B cell (primary cell): ENCODE measurements at regions not wholly inside any gene's neighbourhood (a gene's known extent, or its start where the extent isn't known, plus 50 kb on each side); places are given as distances from the start of the nearest gene placed in this dataset.

Experiments used
- ATAC-seq: fragments of 200-7000 bp; cut with Tn5 transposase; one replicate; pipeline ENCODE4 v1.10.0; 2021; ENCODE audit warnings: low read depth, mild to moderate bottlenecking, moderate number of reproducible peaks, moderate library complexity
- CTCF ChIA-PET: fragments of 350-600 bp; sonication (Branson Sonifier 250); formaldehyde crosslinking; loops from one replicate; lab custom pipeline; 2021; ENCODE audit warnings: antibody characterized with exemption, inconsistent platforms; lab: Charles Lee
- POLR2A ChIA-PET: fragments of 350-600 bp; sonication (Branson Sonifier 250); formaldehyde crosslinking; loops from one replicate; lab custom pipeline; 2021; ENCODE audit warnings: antibody characterized with exemption; lab: Charles Lee
- DNase-seq: peaks from one replicate; pipeline ENCODE4 v3.0.0; 2013
- H2AFZ ChIP-seq: 2 replicates; pipeline ENCODE4 v1.6.1; 2012; ENCODE audit warnings: mild to moderate bottlenecking, low read depth, low read length; ENCODE audit not compliant: insufficient read depth, poor library complexity, severe bottlenecking
- H3K27ac ChIP-seq, 2 donors: 1 replicate in 1 of 2; 2 replicates in 1 of 2; pipeline ENCODE4 v1.5.1; 2012 to 2013; ENCODE audit warnings: low read length in 2 of 2, mild to moderate bottlenecking in 2 of 2, moderate library complexity in 1 of 2
- H3K27me3 ChIP-seq, 4 experiments: fragments of 200-600 bp in 1 of 4; sonication (generic) in 1 of 4; replicated peaks in 1 of 4; 1 replicate in 2 of 4; 2 replicates in 2 of 4; pipeline versions ENCODE4 v1.6.1 to v1.7.0; 2013 to 2016; ENCODE audit warnings: low read length in 3 of 4, mild to moderate bottlenecking in 2 of 4, mixed read lengths in 1 of 4, moderate library complexity in 1 of 4; ENCODE audit not compliant: insufficient read depth in 4 of 4, control insufficient read depth in 3 of 4; ENCODE audit errors: control extremely low read depth in 1 of 4
- H3K36me3 ChIP-seq, 2 experiments: replicated peaks in 1 of 2; 1 replicate in 1 of 2; 2 replicates in 1 of 2; pipeline versions ENCODE4 v1.6.1 to v1.7.1; 2013; ENCODE audit warnings: low read length in 1 of 2; ENCODE audit not compliant: insufficient read depth in 2 of 2, control insufficient read depth in 1 of 2; ENCODE audit errors: control extremely low read depth in 1 of 2, extremely low read depth in 1 of 2
- H3K4me1 ChIP-seq, 2 donors: fragments of 200-600 bp in 1 of 2; sonication (generic) in 1 of 2; 1 replicate in 1 of 2; 2 replicates in 1 of 2; pipeline versions ENCODE4 v1.5.1 to v1.6.1; 2013 to 2017; ENCODE audit warnings: low read length in 2 of 2; ENCODE audit not compliant: control insufficient read depth in 2 of 2, insufficient read depth in 2 of 2
- H3K4me2 ChIP-seq: replicated peaks from 2 replicates; pipeline ENCODE3; 2012; ENCODE audit warnings: mild to moderate bottlenecking, low read depth, low read length; ENCODE audit not compliant: poor library complexity, severe bottlenecking
- H3K4me3 ChIP-seq, 5 experiments: fragments of 200-600 bp in 1 of 5; sonication (generic) in 1 of 5; 1 replicate in 3 of 5; 2 replicates in 2 of 5; pipeline versions ENCODE4 v1.5.1 to v1.7.0; 2011 to 2016; ENCODE audit warnings: low read length in 4 of 5, mild to moderate bottlenecking in 4 of 5, low read depth in 2 of 5, control low read depth in 1 of 5, moderate library complexity in 1 of 5; ENCODE audit not compliant: insufficient read depth in 1 of 5; ENCODE audit errors: control extremely low read depth in 1 of 5, extremely low read depth in 1 of 5
- H3K79me2 ChIP-seq: fragments of 200-600 bp; sonication (generic); one replicate; pipeline ENCODE4 v1.6.0; 2016; ENCODE audit warnings: low read length; ENCODE audit not compliant: control insufficient read depth, insufficient read depth
- H3K9ac ChIP-seq: fragments of 200-600 bp; sonication (generic); 2 replicates; pipeline ENCODE4 v1.6.1; 2017; ENCODE audit warnings: mild to moderate bottlenecking, low read length, moderate library complexity
- H3K9me3 ChIP-seq, 3 donors: one replicate each; pipeline versions ENCODE4 v1.6.1 to v1.7.1; 2013; ENCODE audit warnings: low read length in 2 of 3; ENCODE audit not compliant: control insufficient read depth in 2 of 3, insufficient read depth in 1 of 3; ENCODE audit errors: control extremely low read depth in 1 of 3
- H4K20me1 ChIP-seq: 2 replicates; pipeline ENCODE4 v1.6.0; 2012; ENCODE audit warnings: mild to moderate bottlenecking, low read length; ENCODE audit not compliant: insufficient read depth, control insufficient read depth, poor library complexity, severe bottlenecking
- H3K27ac Mint-ChIP-seq: one replicate; pipeline ENCODE4 v1.8.0; 2021; ENCODE audit warnings: mixed read lengths
- H3K27me3 Mint-ChIP-seq: one replicate; pipeline ENCODE4 v1.8.0; 2021; ENCODE audit warnings: mixed read lengths
- H3K4me1 Mint-ChIP-seq: one replicate; pipeline ENCODE4 v1.8.0; 2021; ENCODE audit warnings: mixed read lengths
- H3K4me3 Mint-ChIP-seq: one replicate; pipeline ENCODE4 v1.8.0; 2021; ENCODE audit warnings: mixed read lengths
- H3K9me3 Mint-ChIP-seq: one replicate; pipeline ENCODE4 v1.8.0; 2022; ENCODE audit warnings: mixed read lengths; ENCODE audit not compliant: insufficient read depth
- EZH2 ChIP-seq: IDR thresholded peaks from 2 replicates; pipeline ENCODE4 v1.6.1; 2012; ENCODE audit warnings: borderline replicate concordance, low read depth, mild to moderate bottlenecking, moderate library complexity, low read length; ENCODE audit not compliant: insufficient read depth, poor library complexity, severe bottlenecking
- WGBS: methylation state at CpG from one replicate; pipeline ENCODE4 v1.1.5; 2013; ENCODE audit warnings: missing lambda C conversion rate; ENCODE audit not compliant: insufficient coverage; 5-methylcytosine and 5-hydroxymethylcytosine counted together
- intact Hi-C: fragments of 100-400 bp; cut with micrococcal nuclease; formaldehyde crosslinking; loops from one replicate; pipeline ENCODE4 v1.10.0; 2022
- TF ChIP-seq, protein P1 (sequence below): fragments of 200-600 bp; IDR thresholded peaks from one replicate; pipeline ENCODE4 v1.8.0; 2022; ENCODE audit warnings: antibody characterized with exemption, mild to moderate bottlenecking

DNA sequence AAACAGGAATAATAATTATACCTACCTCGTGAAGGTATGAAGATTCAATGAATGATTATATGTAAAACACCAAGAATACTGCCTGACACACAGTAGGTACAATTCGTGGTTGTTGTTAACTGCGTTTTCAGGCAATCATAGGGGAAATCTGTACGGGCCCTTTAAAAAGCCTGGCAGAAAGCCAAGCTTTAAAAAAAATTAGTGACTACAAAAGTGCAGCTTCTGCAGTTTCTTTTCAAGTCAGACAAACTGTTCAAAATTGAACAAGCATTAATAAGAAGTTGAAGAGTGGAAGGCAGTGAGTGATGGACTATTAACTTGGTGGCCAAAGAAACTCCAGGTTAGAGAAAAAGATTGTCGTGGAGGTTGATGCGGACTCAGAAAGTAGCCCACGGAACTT is 85.9 kb upstream of the TRIO start:
- no peak overlapping the region for H3K9ac ChIP-seq
- peaks cover 0 to 7% (median 0%) of the 10 kb centered on the region in 3 donors for H3K9me3 ChIP-seq
- Mint-ChIP-seq H3K27me3 (peaks cover 6% of the 10 kb centered on the region), H3K4me1 (no peaks in the 10 kb centered on the region), H3K27ac (no peak overlapping the region), H3K9me3 (no peaks in the 10 kb centered on the region), H3K4me3 (no peak overlapping the region)
- no peak overlapping the region for H2AFZ ChIP-seq
- POLR2A ChIA-PET = no interaction called here
- CTCF ChIA-PET = no interaction called here
- DNase-seq = no peak
- no peak overlapping the region for H3K27ac ChIP-seq
- H3K4me1 ChIP-seq = no peaks in the 10 kb centered on the region
- H4K20me1 ChIP-seq = no peaks in the 10 kb centered on the region
- no peak overlapping the region for H3K4me2 ChIP-seq
- no peaks in the 10 kb centered on the region for H3K79me2 ChIP-seq
- peaks cover 0 to 13% (median 0%) of the 10 kb centered on the region in 4 experiments for H3K27me3 ChIP-seq
- intact Hi-C loops = no loop called here
- ATAC-seq = no peak
- H3K36me3 ChIP-seq = no peaks in the 10 kb centered on the region
- TF ChIP-seq, protein P1, sequence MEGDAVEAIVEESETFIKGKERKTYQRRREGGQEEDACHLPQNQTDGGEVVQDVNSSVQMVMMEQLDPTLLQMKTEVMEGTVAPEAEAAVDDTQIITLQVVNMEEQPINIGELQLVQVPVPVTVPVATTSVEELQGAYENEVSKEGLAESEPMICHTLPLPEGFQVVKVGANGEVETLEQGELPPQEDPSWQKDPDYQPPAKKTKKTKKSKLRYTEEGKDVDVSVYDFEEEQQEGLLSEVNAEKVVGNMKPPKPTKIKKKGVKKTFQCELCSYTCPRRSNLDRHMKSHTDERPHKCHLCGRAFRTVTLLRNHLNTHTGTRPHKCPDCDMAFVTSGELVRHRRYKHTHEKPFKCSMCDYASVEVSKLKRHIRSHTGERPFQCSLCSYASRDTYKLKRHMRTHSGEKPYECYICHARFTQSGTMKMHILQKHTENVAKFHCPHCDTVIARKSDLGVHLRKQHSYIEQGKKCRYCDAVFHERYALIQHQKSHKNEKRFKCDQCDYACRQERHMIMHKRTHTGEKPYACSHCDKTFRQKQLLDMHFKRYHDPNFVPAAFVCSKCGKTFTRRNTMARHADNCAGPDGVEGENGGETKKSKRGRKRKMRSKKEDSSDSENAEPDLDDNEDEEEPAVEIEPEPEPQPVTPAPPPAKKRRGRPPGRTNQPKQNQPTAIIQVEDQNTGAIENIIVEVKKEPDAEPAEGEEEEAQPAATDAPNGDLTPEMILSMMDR = no peak
- no peak for TF ChIP-seq EZH2
- 59% methylated on average over 3 of the region's 7 CpGs for WGBS
- no peak overlapping the region for H3K4me3 ChIP-seq

DNA sequence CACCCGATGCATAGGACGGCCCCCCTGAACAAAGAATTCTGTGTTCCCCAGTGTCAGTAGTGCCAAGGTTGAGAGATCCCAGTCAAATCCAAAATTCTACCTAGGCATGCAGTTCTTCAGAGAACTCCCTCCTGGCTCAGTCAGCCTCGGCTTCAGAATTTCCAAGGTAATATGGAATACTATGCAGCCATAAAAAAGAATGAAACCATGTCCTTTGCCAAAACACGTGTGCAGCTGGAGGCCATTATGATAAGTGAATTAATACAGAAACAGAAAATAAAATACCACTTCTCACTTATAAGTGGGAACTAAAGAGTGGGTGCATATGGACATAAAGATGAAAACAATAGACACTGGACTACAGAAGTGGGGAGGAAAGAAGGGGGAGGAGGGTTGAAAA is 87.1 kb upstream of the TRIO start:
- WGBS = no CpG with 5 or more reads among the region's 4 CpGs

More for the DNA sequence above, 87.1 kb upstream of the TRIO start:
- Histone ChIP-seq H3K27ac (no peak overlapping the region), H3K27me3 (peaks cover 0 to 13% (median 0%) of the 10 kb centered on the region in 4 experiments), H3K4me2 (no peak overlapping the region), H3K79me2 (no peaks in the 10 kb centered on the region), H3K9ac (no peak overlapping the region), H3K4me3 (no peak overlapping the region), H4K20me1 (no peaks in the 10 kb centered on the region), H3K9me3 (peaks cover 0 to 2% (median 0%) of the 10 kb centered on the region in 3 donors), H3K36me3 (no peaks in the 10 kb centered on the region), H2AFZ (no peak overlapping the region), H3K4me1 (no peaks in the 10 kb centered on the region)
- no peaks in the 10 kb centered on the region for H3K4me1 Mint-ChIP-seq
- no peak overlapping the region for H3K27ac Mint-ChIP-seq
- no peak overlapping the region for H3K4me3 Mint-ChIP-seq
- H3K27me3 Mint-ChIP-seq = peaks cover 8% of the 10 kb centered on the region
- DNase-seq (no peak), ATAC-seq (no peak)
- ChIA-PET CTCF (no interaction called here), POLR2A (no interaction called here)
- H3K9me3 Mint-ChIP-seq = no peaks in the 10 kb centered on the region
- intact Hi-C loops = no loop called here
- no peak for TF ChIP-seq EZH2
- TF ChIP-seq, protein P1 = no peak
